ENCODE measurements at regions not wholly inside any gene's neighbourhood (a gene's known extent, or its start where the extent isn't known, plus 50 kb on each side); places are given as distances from the start of the nearest gene placed in this dataset.

GRCh38 chr15:98369081-98369716, 279.1 kb upstream of the IGF1R start:
- DNase-seq (ENCODE audit: low read depth, low spot score) (no peak), FAIRE-seq (no peak)
- no peaks in the 10 kb centered on the region for H3K9me1 ChIP-seq (replicated peaks; ENCODE audit: control insufficient read depth, extremely low read depth, insufficient read depth, low read length)
- dilution Hi-C loops (cut with MboI; ENCODE audit: extremely low pct_ligation_motif_present, low sequenced_read_pairs) = no loop called here
- H3K27me3 ChIP-seq (ENCODE audit: control insufficient read depth in 2 of 2, insufficient read depth in 2 of 2, low read length in 2 of 2) = no peaks in the 10 kb centered on the region
- ChIA-PET CTCF (no interaction called here), POLR2A (no interaction called here)
- BruUV-seq (replicated peaks) = no TSS peak
- H3K9me3 ChIP-seq (replicated peaks; ENCODE audit: control insufficient read depth, insufficient read depth, low read length) = peaks cover 3% of the 10 kb centered on the region
- no peak overlapping the region for H3K27ac ChIP-seq (ENCODE audit: insufficient read depth, low read depth, low read length)
- no peak overlapping the region for H3K4me3 ChIP-seq (replicated peaks in 1 of 3; ENCODE audit: insufficient read depth in 1 of 3, low read depth in 1 of 3, low read length in 3 of 3)
- no peaks in the 10 kb centered on the region for H4K20me1 ChIP-seq (replicated peaks; ENCODE audit: control insufficient read depth, extremely low read depth, insufficient read depth, low read length)
- H2AFZ ChIP-seq (ENCODE audit: low read depth, low read length) = no peak overlapping the region
- no peaks in the 10 kb centered on the region for H3K36me3 ChIP-seq (ENCODE audit: control insufficient read depth in 2 of 2, extremely low read depth in 1 of 2, insufficient read depth in 2 of 2, low read length in 2 of 2)
- no peak overlapping the region for H3K4me2 ChIP-seq (ENCODE audit: insufficient read depth, low read length)
- H3K4me1 ChIP-seq (ENCODE audit: control insufficient read depth, extremely low read depth, insufficient read depth, low read length) = no peaks in the 10 kb centered on the region
- intact Hi-C loops (cut with micrococcal nuclease) = no loop called here
- no peaks in the 10 kb centered on the region for H3K79me2 ChIP-seq (ENCODE audit: control insufficient read depth, insufficient read depth, low read length)
- no peak overlapping the region for H3K9ac ChIP-seq (replicated peaks; ENCODE audit: extremely low read depth, insufficient read depth, low read length)
- TF ChIP-seq POLR2A (IDR thresholded peaks at IDR 0.05; ENCODE audit: low read depth, low read length) = no peak
- TF ChIP-seq FOS (IDR thresholded peaks at IDR 0.05; ENCODE audit: borderline replicate concordance, insufficient read depth, low read length) = no peak
- TF ChIP-seq GATA2 (IDR thresholded peaks at IDR 0.05; ENCODE audit: insufficient read depth, insufficient read length, low read depth, low read length) = no peak
- no peak for TF ChIP-seq MYC (IDR thresholded peaks at IDR 0.05; ENCODE audit: low read depth, low read length)
- TF ChIP-seq EZH2 (IDR thresholded peaks at IDR 0.05; ENCODE audit: borderline replicate concordance, low read depth, low read length, severe bottlenecking) = no peak
- no peak for TF ChIP-seq POLR2AphosphoS5 (IDR thresholded peaks at IDR 0.05; ENCODE audit: insufficient read depth, low read depth, low read length)
- no peak for TF ChIP-seq MAX (IDR thresholded peaks at IDR 0.05; ENCODE audit: insufficient read depth, insufficient read length)
- no peak for TF ChIP-seq CTCF (IDR thresholded peaks at IDR 0.05; ENCODE audit: extremely low read depth in 1 of 2, insufficient read depth in 1 of 2, low read depth in 1 of 2, low read length in 2 of 2)
- TF ChIP-seq JUN (IDR thresholded peaks at IDR 0.05; ENCODE audit: borderline replicate concordance, insufficient read depth, insufficient read length, low read depth) = no peak
